Superior temporal gyrus (tissue), 1 donor: ENCODE measurements at regions not wholly inside any gene's neighbourhood (a gene's known extent, or its start where the extent isn't known, plus 50 kb on each side); places are given as distances from the start of the nearest gene placed in this dataset.

Source experiments
- DNase-seq: peaks from one replicate; pipeline ENCODE4 v3.0.0-alpha.2; 2016; ENCODE audit errors: extremely low spot score

GRCh38 chr5:159854916-159855315 is 61.4 kb upstream of the ADRA1B start:
- DNase-seq, result no peak

DNA sequence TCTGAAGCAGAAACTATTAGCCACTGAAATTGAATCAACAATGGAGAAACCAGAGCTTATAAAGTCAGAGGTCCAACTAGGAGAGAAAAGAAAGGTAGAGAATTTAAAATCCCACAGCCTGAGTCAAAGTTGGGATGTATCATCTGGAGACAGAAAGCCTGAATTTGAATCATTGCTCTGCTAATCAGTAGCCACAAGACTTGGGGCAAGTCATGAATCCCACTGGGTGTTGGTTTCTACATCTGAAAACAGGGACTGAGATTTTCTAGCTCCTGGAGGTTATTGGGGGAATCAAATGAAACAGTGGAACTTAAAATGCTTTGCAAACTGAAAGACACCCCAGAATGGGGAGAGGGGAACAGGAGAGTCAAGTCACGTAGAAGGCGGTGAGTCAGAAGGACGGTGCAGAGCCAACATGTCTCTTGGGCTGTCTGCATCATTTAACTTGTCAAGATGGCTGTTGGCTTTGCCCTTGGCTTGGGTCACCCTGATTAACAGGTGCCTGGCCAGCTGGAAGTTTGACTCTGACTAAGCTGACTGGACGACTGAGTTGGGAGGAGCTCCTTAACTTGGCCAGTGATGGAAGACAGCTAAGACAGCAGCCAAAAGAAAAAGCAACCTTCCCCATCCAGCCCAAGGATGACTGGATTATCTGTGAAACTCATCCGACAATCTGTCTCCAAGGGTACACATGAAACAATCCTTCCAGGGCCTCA is 60.6 kb upstream of the ADRA1B start:
- DNase-seq, result no peak

DNA sequence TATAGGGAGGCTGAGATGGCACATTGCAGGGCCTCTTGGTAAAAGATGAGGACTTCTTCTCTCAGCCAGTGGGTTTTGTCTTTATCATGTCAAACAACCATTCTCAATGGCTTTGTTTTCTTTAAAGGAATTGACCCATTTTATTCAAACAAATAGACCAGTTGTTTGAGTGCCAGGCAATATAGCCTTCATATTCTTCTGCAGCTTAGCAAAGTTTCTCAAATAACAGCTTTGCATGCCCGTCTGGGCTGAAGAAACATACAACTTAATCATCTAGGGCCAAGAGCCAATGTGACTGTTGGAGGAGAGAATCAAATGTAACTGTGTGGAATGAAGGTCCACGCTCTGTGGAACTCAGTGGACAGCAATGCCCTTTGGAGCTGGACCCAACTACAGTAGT is 57.4 kb upstream of the ADRA1B start:
- DNase-seq, result no peak

- DNase-seq, result no peak
These were observed 55.2 kb upstream of the ADRA1B start for GRCh38 chr5:159861086-159861485.

DNA sequence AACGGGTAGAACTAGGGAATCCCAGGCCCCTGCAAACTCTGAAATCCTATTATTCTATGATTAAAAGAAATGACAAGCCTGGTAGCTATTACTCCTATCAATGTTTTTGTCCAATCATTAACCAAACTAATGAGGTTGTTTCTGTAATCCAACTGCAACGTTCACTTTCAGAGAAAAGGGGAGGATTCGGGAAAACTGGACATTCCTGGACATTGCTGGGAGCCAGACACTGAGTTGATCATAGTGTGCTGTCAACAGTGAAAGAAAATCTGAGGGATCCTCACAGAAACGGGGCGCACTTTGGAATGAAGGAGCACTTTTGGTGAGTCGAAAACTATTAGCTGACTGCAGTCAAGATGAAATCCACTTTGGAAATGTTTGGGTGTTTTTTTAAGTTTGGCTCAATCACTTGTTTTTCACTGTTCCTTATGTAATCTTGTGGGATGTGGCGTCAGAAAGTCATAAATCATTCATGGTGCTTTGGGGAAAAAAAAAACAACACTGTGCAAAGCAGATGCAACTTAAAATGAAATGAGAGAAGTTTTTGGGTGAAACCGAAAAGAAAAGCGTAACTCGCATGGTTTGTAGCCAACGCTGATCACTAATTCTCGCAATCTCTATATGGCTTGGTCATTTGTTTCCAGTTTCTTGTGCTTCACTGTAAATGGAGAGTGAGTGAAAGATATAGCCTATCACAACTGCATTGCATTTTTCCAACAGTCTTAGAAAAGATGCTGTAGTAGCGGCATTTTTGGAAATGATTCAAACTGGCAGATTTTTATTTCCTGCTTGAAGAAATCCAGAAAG is 51.2 kb upstream of the ADRA1B start:
- no peak for DNase-seq

DNA sequence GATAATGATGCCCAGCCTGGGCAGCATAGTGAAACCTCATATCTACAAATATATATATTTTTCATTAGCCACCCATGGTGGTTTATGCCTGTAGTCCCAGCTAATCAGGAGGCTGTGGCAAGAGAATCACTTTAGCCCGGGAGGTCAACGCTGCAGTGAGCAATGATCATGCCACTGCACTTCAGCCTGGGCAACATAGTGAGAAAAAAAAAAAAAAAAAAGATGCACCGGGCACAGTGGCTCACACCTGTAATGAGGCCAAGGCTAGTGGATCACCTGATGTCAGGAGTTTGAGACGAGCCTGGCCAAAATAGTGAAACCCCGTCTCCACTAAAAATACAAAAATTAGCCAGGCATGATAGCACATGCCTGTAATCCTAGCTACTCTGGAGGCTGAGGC is 50.2 kb upstream of the ADRA1B start:
- DNase-seq, result no peak
